Endothelial cell (in vitro differentiated cells): ENCODE measurements at regions not wholly inside any gene's neighbourhood (a gene's known extent, or its start where the extent isn't known, plus 50 kb on each side); places are given as distances from the start of the nearest gene placed in this dataset.

Experiments used
- DNase-seq: peaks from one replicate; pipeline ENCODE4 v3.0.0; 2021; ENCODE audit warnings: low spot score
- H3K27ac Mint-ChIP-seq: one replicate; pipeline ENCODE4 v1.8.0; 2021; ENCODE audit warnings: mixed read lengths, inconsistent platforms; ENCODE audit not compliant: unreplicated experiment
- H3K27me3 Mint-ChIP-seq: one replicate; pipeline ENCODE4 v1.8.0; 2021; ENCODE audit warnings: mild to moderate bottlenecking, moderate library complexity, mixed read lengths, inconsistent platforms; ENCODE audit not compliant: unreplicated experiment
- H3K36me3 Mint-ChIP-seq: one replicate; pipeline ENCODE4 v1.8.0; 2021; ENCODE audit warnings: mild to moderate bottlenecking, low read depth, mixed read lengths, inconsistent platforms; ENCODE audit not compliant: unreplicated experiment
- H3K4me1 Mint-ChIP-seq: one replicate; pipeline ENCODE4 v1.8.0; 2021; ENCODE audit warnings: mild to moderate bottlenecking, mixed read lengths, inconsistent platforms; ENCODE audit not compliant: unreplicated experiment
- H3K4me3 Mint-ChIP-seq: one replicate; pipeline ENCODE4 v1.8.0; 2021; ENCODE audit warnings: mild to moderate bottlenecking, mixed read lengths, inconsistent platforms; ENCODE audit not compliant: unreplicated experiment
- H3K9me3 Mint-ChIP-seq: one replicate; pipeline ENCODE4 v1.8.0; 2021; ENCODE audit warnings: mixed read lengths, inconsistent platforms; ENCODE audit not compliant: unreplicated experiment
- CTCF ChIP-seq: fragments of 200-600 bp; sonication (generic); IDR thresholded peaks from one replicate; pipeline ENCODE4 v1.5.0; 2021; ENCODE audit warnings: antibody characterized with exemption; ENCODE audit not compliant: unreplicated experiment

- Mint-ChIP-seq H3K4me3 (no peak overlapping the region), H3K27ac (no peak overlapping the region), H3K4me1 (no peaks in the 10 kb centered on the region), H3K27me3 (no peaks in the 10 kb centered on the region), H3K9me3 (no peaks in the 10 kb centered on the region), H3K36me3 (no peaks in the 10 kb centered on the region)
- DNase-seq = no peak
- no peak for TF ChIP-seq CTCF
Measured at GRCh38 chr4:22573198-22573597, 57.3 kb upstream of the ADGRA3 start.

- no peak overlapping the region for H3K27ac Mint-ChIP-seq
- H3K9me3 Mint-ChIP-seq = no peaks in the 10 kb centered on the region
- H3K4me3 Mint-ChIP-seq = no peak overlapping the region
- no peaks in the 10 kb centered on the region for H3K27me3 Mint-ChIP-seq
- no peaks in the 10 kb centered on the region for H3K4me1 Mint-ChIP-seq
- no peak for TF ChIP-seq CTCF
- no peak for DNase-seq
- no peaks in the 10 kb centered on the region for H3K36me3 Mint-ChIP-seq
Measured at GRCh38 chr4:22573641-22574040, 57.8 kb upstream of the ADGRA3 start.

- no peak for DNase-seq
- Mint-ChIP-seq H3K9me3 (no peaks in the 10 kb centered on the region), H3K27me3 (no peaks in the 10 kb centered on the region), H3K4me1 (no peaks in the 10 kb centered on the region), H3K36me3 (no peaks in the 10 kb centered on the region), H3K4me3 (no peak overlapping the region), H3K27ac (no peak overlapping the region)
- no peak for TF ChIP-seq CTCF
Measured at GRCh38 chr4:22574424-22574823, 58.6 kb upstream of the ADGRA3 start.

- no peak overlapping the region for H3K4me3 Mint-ChIP-seq
- DNase-seq = no peak
- H3K4me1 Mint-ChIP-seq = no peaks in the 10 kb centered on the region
- TF ChIP-seq CTCF = no peak
- no peaks in the 10 kb centered on the region for H3K36me3 Mint-ChIP-seq
- no peaks in the 10 kb centered on the region for H3K9me3 Mint-ChIP-seq
- H3K27ac Mint-ChIP-seq = no peak overlapping the region
- H3K27me3 Mint-ChIP-seq = no peaks in the 10 kb centered on the region
Measured at GRCh38 chr4:22574880-22575279, 59.0 kb upstream of the ADGRA3 start.

GRCh38 chr4:22587253-22587652 is 71.4 kb upstream of the ADGRA3 start:
- DNase-seq = no peak
- H3K9me3 Mint-ChIP-seq = no peaks in the 10 kb centered on the region
- H3K27ac Mint-ChIP-seq = no peak overlapping the region
- no peaks in the 10 kb centered on the region for H3K4me1 Mint-ChIP-seq
- H3K4me3 Mint-ChIP-seq = no peak overlapping the region
- TF ChIP-seq CTCF = no peak
- H3K36me3 Mint-ChIP-seq = no peaks in the 10 kb centered on the region
- H3K27me3 Mint-ChIP-seq = no peaks in the 10 kb centered on the region
